ENCODE measurements at regions not wholly inside any gene's neighbourhood (a gene's known extent, or its start where the extent isn't known, plus 50 kb on each side); places are given as distances from the start of the nearest gene placed in this dataset.

DNA sequence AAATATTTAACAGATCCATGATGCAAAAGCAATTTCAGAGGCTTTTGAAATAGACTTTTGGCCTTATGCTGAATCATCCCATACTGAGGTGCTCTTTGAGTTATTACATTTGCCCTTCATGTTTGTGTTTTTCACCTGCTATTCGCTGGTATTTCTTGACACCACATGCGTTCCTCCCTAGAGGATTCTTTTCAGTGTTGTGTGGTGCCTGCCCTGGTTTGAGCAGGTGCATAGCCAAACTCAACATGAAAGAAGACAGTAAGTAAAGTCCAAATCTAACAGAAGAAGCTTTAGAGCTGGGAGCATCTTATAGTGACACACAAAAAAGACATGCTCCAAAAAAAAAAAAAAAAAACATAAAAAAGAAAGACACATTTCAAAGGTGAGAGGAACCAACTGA lies 796.3 kb downstream of the SEMA5A start:
- WGBS, 3 donors: 87 to 91% (median 91%) methylated on average over 2 of the region's 2 CpGs
- no peak overlapping the region for H3K27ac ChIP-seq (ENCODE audit: low read depth, low read length)

DNA sequence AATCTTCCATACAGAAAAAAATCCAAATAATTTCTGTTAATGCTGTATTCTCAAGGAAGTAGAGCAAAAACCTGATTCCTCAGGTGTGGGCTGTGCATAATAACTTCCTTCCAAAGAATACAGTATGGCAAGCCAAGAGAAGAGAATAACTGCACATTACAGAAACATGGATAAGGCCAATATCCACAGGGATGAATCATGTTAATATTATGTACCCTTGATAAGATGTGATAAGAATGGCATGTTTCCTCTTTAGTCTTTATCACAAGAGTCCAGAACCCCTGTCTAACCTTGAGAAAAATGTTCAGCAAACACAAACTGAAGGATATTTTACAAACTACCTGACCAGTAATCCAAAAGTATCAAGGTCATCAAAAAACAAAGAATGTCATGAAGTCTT lies 795.8 kb downstream of the SEMA5A start:
- no peak overlapping the region for H3K27ac ChIP-seq (ENCODE audit: low read depth, low read length)

DNA sequence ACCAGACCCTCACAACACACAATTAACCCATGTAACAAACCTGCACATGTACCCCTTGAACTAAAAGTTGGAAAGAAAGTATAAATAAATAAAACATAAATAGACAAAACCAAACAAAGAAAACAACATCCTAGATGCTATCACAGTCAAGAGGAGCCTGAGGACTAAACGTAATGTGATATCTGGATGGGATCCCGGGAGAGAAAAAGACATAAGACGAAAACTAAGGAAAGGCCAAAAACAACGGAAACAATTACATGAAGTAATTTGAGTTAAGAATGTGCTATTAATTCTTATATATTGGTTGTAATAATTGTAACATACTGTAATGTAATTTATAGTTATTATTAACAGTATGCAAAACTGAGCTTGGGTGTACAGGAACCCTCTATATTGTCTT lies 793.9 kb downstream of the SEMA5A start:
- no peak overlapping the region for H3K27ac ChIP-seq (ENCODE audit: low read depth, low read length)
- 61 to 73% (median 72%) methylated on average over 4 of the region's 4 CpGs for WGBS, 3 donors

DNA sequence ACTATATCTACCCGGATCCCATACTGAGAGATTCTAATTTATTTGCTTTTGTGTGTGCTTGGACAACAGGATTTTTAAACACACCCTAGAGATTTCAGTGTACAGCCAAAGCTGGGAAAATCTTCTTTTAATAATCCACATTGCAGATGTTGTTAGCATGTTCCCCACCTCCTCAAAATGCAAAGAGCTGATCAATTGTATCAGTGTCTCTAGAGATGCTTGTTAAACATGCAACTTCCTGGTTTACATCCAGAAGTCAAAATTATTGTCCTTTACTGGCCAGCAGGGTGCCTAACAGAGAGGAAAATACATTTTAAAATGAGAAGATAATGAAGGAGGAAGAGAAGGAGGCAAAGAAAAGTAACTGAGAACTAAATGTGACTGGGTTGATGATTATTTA lies 793.3 kb downstream of the SEMA5A start:
- 62 to 63% (median 62%) methylated on average over 1 of the region's 1 CpG for WGBS, 3 donors
- no peak overlapping the region for H3K27ac ChIP-seq (ENCODE audit: low read depth, low read length)

DNA sequence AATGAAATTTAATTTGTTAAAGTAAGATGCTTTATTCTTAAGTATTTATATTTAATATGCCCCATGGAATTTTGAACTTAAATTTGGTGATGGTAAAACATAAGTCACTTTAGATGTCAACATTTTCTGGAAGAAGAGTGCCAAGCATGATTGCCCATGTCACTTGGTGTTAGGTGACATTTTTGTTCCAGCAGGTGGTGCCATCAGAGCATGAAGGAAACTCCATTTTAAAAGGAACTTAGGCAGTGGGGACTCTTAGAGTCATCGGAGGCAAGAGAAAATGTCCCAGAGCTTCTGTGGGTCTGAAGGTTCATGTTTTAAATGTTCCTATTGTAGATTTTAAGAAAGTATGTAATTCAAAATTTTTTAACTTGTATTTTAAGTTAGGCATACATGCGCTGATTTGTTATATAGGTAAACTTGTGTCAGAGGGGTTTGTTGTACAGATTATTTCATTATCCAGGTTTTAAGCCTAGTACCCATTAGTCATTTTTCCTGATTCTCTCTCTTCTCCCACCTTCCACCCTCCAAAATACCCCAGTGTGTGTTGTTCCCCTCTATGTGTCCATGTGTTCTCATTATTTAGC lies 789.3 kb downstream of the SEMA5A start:
- 41 to 46% (median 43%) methylated on average over 2 of the region's 2 CpGs for WGBS, 3 donors
- no peak overlapping the region for H3K27ac ChIP-seq (ENCODE audit: low read depth, low read length)

DNA sequence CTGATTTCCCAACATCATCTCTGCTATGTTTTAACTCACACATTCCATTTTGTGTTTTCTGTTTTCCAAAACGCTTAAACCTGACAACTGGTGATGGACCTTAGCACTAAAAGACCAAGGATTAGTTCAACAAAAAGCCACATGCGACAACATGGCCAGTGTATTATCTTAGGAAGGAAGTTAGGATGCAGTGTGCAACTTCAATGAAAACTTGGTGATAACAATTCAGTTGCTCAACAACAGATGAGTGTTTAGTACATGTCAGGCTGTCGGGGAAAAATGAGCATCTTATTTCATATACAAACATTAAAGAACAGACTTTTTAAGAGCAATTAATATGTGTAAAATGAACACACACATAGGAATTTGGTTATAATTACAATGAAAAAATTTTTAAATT lies 780.0 kb downstream of the SEMA5A start:
- WGBS, 3 donors: 58 to 70% (median 66%) methylated on average over 3 of the region's 3 CpGs
- H3K27ac ChIP-seq (ENCODE audit: low read depth, low read length): no peak overlapping the region

DNA sequence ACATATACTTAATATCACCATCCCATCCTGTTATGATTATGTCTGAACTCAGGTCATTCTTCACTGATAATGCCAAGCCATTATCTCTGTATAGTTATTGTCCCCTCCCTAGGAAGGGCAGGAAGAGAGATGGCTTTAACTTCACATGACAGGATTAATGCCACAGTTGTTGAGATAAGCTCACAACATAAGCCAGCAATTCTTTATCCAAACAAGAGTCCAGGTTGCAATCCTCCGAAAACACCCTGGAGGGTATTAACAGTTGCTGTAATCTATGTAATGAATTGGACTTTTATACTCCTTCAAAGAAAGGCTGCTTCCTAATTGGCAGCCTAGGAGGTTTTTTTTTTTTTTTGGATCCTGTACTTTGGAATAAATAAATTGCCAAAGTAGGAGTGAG lies 779.4 kb downstream of the SEMA5A start:
- 72 to 75% (median 74%) methylated on average over 1 of the region's 1 CpG for WGBS, 3 donors
- no peak overlapping the region for H3K27ac ChIP-seq (ENCODE audit: low read depth, low read length)

DNA sequence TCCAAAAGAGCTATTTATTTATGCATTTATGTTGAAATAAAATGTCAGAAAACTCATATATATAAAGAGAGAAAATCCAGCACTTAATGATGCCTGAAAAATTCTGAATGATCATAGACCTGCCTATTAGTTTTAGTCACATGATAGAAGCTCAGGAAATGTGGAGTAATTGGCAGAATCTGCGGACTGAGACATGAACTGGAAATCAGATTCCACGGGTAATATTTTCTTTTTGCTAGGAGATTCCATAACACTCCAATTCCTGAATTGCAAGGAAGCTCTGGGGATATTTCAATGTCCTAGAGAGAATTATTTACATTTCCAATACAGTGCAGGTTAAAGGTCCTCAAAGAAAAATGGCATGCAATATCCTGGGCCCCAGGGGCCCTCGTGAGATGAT lies 778.8 kb downstream of the SEMA5A start:
- 72 to 79% (median 79%) methylated on average over 3 of the region's 3 CpGs for WGBS, 3 donors
- no peak overlapping the region for H3K27ac ChIP-seq (ENCODE audit: low read depth, low read length)

DNA sequence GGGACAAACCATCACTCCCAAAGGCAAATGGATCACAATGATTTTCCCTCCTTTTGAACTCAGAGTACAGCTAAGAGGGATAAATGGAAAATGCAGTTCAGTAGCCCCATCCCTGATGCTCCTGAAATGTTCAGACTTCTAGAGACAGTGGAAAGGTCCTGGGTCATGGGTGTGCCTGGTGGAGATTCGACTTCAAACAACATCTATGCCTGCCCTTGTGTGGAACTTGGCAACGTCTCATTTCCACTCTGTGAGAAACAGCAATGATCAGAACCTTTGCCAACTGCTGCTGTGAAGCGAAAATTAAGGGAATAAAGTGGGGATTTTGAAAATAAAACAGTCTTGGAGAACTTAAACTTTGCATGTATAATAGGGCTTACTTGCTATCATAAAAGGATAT lies 778.1 kb downstream of the SEMA5A start:
- 49 to 62% (median 55%) methylated on average over 3 of the region's 3 CpGs for WGBS, 3 donors
- H3K27ac ChIP-seq (ENCODE audit: low read depth, low read length): no peak overlapping the region

DNA sequence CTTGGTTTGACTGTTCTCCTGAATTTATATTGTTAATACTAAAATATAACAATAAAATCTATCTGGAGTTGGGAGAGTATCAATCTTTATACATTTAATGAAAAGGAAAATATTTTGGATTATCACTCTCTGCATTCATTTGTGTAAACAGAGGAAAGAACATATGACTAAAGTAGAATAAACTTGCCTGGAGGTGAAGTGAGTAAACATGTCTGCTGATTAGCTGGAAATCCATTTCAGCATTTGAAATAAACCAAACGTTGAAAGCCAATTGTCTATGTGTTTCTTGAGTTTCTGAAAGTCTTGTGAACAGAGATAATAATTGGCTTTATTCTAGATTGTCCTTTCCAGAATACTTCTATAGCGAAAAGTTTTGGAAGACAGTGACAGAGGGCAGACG lies 776.2 kb downstream of the SEMA5A start:
- 68 to 81% (median 79%) methylated on average over 3 of the region's 3 CpGs for WGBS, 3 donors
- no peak overlapping the region for H3K27ac ChIP-seq (ENCODE audit: low read depth, low read length)

DNA sequence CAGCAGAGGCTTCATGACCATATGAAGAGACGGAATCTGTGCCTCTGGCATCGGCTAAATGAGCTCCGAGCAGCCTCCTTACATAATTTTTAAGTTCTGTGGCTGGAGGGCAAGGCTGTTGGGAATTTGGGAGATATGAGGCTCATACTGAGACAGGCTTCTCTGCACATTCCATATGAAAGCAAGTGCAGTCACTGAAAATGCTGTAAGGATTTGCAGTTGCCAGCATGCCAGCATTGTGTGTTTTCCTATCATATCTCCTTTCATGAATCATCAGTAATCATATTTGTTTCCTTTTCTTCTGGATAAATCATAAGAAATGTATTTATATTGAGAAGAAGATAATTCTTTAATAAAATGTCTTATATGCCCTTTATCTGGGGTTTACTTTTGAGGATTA lies 775.4 kb downstream of the SEMA5A start:
- 63 to 74% (median 71%) methylated on average over 3 of the region's 3 CpGs for WGBS, 3 donors
- no peak overlapping the region for H3K27ac ChIP-seq (ENCODE audit: low read depth, low read length)

DNA sequence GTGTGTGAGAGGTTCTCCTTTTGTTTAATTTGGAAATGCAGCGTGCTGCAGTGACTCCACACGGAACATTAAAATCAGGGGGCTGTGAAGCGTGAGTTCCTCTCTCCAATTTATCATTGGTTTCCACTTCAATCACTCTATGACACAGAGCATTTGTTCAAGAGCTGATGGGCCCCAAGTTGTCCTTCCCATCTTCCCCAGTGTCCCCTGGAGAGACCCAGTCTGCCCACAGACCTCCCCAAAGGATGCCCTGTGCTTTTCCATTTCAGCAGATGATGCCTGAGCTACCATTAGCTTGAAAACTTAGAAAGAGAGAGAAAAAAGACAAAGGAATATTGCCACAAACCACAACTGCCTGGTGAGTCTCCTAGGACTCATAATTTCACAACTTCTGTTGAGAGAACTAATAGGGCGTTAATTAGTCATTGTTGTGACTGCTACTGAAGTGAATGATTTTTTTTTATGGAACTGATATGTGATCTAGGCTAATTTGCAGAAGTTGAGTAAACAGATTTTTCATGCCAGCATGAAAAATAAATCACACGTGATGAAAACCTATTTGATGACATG lies 772.7 kb downstream of the SEMA5A start:
- no peak overlapping the region for H3K27ac ChIP-seq (ENCODE audit: low read depth, low read length)
- 77 to 84% (median 80%) methylated on average over 5 of the region's 5 CpGs for WGBS, 3 donors

DNA sequence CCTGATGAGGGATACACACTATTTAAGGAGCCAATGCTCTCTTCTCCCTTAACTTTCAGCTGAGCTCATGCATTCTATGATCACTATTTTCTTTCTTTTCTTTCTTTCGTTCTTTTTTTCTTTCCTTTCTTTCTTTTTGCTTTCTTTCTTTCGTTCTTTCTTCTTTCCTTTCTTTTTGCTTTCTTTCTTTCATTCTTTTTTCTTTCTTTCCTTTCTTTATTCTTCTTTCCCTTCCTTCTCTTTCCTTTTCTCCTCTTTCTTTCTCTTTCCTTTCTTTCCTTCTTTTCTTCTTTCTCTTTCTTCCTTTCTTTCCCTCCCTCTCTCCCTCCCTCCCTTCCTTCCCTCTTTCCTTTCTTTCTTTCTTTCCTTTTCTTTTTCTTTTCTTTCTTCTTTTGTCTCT lies 761.2 kb downstream of the SEMA5A start:
- WGBS, 3 donors: 55 to 88% (median 77%) methylated on average over 2 of the region's 2 CpGs
- no peak overlapping the region for H3K27ac ChIP-seq (ENCODE audit: low read depth, low read length)

DNA sequence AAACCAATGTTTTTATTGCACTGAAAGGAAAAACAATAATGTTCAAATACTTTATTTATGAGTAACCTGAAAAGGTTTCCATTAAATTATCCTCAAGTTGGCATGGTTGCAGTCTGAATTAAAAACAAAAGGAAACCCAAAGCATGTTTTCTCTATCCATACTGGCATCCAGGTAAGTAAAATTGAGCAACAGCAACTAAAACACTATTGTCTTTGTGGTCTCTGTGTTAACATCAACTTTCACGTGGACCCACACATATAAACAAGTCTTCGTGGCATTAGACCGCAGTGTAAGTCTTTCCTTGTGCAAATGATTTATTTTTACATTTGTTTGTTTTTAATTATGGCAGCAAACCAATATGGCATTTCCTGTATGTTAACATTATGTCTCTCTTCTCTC lies 757.6 kb downstream of the SEMA5A start:
- 65 to 74% (median 73%) methylated on average over 3 of the region's 3 CpGs for WGBS, 3 donors

DNA sequence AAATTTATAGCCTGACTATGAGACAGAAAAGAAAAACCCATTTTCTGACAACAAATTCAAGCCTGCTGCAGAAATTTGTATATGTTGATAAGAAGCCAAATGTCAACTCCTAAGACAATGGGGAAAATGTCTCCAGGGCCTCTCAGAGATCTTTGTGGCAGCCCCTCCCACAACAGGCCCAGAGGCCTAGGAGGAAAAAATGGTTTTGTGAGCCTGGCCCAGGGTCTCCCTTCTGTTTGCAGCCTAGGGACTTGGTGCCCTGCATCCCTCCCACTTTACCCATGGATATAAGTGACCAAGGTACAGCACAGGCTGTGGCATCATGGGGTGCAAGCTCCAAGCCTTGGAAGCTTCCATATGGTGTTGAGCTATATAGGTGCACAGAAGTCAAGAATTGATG lies 740.2 kb downstream of the SEMA5A start:
- no peak overlapping the region for H3K27ac ChIP-seq (ENCODE audit: low read depth, low read length)

More for the DNA sequence above, 757.6 kb downstream of the SEMA5A start:
- no peak overlapping the region for H3K27ac ChIP-seq (ENCODE audit: low read depth, low read length)

DNA sequence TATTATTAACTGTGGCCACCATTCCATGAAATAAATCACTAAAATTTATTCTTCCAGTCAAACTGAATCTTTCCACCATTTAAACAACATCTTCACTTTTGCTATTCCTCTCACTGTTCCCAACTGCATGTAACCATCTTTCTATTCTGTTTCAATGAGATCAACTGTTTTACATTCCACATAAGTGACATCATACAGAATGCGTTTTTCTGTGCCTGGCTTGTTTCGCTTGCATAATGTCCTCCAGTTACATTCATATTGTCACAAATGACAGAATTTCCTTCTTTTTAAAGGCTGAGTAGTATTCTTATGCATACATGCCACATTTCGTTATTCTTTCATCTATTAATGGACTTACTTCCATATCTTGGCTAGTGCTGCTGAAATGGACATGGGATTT lies 738.2 kb downstream of the SEMA5A start:
- 43 to 47% (median 45%) methylated on average over 3 of the region's 3 CpGs for whole genome bisulfite sequencing, 3 donors
- no peak overlapping the region for H3K27ac ChIP-seq (ENCODE audit: low read depth, low read length)

DNA sequence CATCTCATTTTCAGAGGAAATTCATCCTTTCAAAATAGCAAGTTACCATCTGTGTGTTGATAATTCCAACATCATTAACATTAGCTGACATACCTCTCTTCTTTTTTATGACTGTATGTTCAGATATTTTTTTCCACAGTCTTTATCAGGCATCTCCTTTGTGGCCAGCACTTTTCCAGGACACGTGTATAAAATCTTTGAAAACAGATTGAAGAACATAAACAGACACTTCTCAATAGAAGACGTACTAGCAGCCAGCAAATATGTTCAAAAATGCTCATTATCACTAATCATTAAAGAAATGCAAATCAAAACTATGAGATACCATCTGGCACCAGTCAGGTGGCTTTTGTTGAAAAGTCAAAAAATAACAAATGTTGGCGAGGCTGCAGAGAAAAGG lies 734.3 kb downstream of the SEMA5A start:
- H3K27ac ChIP-seq (ENCODE audit: low read depth, low read length): no peak overlapping the region
- 57 to 71% (median 71%) methylated on average over 3 of the region's 3 CpGs for WGBS, 3 donors

DNA sequence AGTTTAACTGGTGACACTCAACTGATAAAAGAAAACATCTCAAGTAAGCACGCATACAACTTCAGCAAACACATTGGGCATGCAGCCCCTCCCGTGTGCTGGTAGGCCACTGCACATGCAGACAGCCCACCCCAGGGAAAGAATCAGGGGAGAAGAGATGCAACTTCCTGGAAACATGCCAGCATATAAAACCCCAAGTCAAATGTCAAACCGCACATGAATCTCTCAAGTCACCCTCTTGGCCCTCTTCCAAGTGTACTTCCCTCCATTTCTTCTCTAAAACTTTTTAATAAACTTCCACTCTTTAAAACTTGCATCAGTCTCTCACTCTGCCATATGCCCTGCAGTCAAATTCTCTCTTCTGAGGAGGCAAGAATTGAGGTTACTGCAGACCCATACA lies 732.7 kb downstream of the SEMA5A start:
- no peak overlapping the region for H3K27ac ChIP-seq (ENCODE audit: low read depth, low read length)
- 64 to 65% (median 64%) methylated on average over 3 of the region's 3 CpGs for WGBS, 3 donors

DNA sequence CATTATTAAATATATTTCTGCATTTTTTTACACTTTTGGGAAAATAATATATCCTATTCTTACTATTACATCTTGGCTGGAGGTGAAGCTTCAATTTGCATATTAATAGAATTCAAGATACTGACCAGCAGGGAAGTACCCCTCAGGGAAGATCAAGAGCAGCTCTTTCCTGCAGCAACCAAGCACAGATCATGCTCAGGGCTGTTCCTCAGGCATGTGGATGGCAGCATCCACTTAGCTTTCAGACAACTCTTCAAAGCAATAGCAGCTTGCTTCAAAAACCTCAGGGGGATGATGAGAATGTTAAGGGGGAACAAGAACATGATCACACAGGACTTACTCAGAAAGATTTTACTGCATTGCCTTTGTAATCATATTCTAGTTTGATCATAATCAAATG lies 731.8 kb downstream of the SEMA5A start:
- H3K27ac ChIP-seq (ENCODE audit: low read depth, low read length): no peak overlapping the region

DNA sequence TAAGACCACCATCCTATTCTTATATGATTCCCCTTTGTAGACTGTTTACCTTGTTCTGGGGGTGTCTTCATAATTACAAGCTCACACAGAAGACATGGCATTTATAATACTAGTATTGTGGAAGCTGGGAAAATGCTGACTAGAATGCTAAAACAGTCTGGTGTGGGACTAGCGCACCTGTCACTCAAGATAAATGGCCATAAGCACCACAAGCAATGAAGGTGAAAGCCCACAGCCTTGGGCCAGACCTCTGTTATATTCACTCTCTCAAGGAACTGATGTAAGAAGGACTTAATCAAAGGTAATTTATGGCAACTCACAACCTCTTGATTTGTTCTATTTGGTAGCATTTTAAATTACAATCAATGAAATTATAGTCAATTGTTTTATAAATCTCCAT lies 721.5 kb downstream of the SEMA5A start:
- 78 to 88% (median 83%) methylated on average over 1 of the region's 1 CpG for WGBS, 3 donors
- H3K27ac ChIP-seq (ENCODE audit: low read depth, low read length): no peak overlapping the region
